ENCODE measurements at regions not wholly inside any gene's neighbourhood (a gene's known extent, or its start where the extent isn't known, plus 50 kb on each side); places are given as distances from the start of the nearest gene placed in this dataset.

DNA sequence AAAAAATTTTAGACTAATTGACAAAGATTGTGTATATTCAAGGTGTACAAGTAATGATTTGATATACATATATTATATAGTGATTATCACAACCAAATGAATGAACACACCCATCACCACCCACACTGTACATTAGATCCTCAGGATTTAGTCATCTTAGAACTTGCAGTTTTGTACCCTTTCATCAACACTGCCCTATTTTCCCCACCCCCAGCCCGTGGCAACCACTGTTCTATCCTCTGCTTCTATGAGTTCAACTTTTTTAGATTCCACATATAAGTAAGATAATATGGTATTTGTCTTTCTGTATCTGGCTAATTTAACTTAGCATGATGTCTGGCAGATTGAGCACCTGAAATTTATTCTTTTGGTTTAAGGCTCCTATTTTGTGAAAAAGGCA lies 173.6 kb downstream of the IER5 start:
- TF ChIP-seq, protein P1, sequence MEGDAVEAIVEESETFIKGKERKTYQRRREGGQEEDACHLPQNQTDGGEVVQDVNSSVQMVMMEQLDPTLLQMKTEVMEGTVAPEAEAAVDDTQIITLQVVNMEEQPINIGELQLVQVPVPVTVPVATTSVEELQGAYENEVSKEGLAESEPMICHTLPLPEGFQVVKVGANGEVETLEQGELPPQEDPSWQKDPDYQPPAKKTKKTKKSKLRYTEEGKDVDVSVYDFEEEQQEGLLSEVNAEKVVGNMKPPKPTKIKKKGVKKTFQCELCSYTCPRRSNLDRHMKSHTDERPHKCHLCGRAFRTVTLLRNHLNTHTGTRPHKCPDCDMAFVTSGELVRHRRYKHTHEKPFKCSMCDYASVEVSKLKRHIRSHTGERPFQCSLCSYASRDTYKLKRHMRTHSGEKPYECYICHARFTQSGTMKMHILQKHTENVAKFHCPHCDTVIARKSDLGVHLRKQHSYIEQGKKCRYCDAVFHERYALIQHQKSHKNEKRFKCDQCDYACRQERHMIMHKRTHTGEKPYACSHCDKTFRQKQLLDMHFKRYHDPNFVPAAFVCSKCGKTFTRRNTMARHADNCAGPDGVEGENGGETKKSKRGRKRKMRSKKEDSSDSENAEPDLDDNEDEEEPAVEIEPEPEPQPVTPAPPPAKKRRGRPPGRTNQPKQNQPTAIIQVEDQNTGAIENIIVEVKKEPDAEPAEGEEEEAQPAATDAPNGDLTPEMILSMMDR (conservative IDR thresholded peaks at IDR 0.05; ENCODE audit: low read depth, low read length), result no peak
- TF ChIP-seq POLR2A (IDR thresholded peaks at IDR 0.05; ENCODE audit: low read depth, low read length) (no peak), FOS (IDR thresholded peaks at IDR 0.05; ENCODE audit: low read depth, low read length) (no peak), MAFK (IDR thresholded peaks at IDR 0.05; ENCODE audit: low read depth, low read length) (no peak), CEBPB (IDR thresholded peaks at IDR 0.05; ENCODE audit: low read depth, low read length) (no peak), MXI1 (IDR thresholded peaks at IDR 0.05; ENCODE audit: borderline replicate concordance, low read depth, low read length) (no peak), NFE2L2 (IDR thresholded peaks at IDR 0.05; ENCODE audit: low read depth, low read length) (no peak), RAD21 (IDR thresholded peaks at IDR 0.05; ENCODE audit: low read length) (no peak), RFX5 (IDR thresholded peaks at IDR 0.05; ENCODE audit: low read depth, low read length) (no peak)
- TF ChIP-seq, protein P2, sequence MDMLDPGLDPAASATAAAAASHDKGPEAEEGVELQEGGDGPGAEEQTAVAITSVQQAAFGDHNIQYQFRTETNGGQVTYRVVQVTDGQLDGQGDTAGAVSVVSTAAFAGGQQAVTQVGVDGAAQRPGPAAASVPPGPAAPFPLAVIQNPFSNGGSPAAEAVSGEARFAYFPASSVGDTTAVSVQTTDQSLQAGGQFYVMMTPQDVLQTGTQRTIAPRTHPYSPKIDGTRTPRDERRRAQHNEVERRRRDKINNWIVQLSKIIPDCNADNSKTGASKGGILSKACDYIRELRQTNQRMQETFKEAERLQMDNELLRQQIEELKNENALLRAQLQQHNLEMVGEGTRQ (IDR thresholded peaks at IDR 0.05; ENCODE audit: low read depth, low read length), result no peak

Data from IMR-90 (cell line).